ENCODE measurements at regions not wholly inside any gene's neighbourhood (a gene's known extent, or its start where the extent isn't known, plus 50 kb on each side); places are given as distances from the start of the nearest gene placed in this dataset.

DNA sequence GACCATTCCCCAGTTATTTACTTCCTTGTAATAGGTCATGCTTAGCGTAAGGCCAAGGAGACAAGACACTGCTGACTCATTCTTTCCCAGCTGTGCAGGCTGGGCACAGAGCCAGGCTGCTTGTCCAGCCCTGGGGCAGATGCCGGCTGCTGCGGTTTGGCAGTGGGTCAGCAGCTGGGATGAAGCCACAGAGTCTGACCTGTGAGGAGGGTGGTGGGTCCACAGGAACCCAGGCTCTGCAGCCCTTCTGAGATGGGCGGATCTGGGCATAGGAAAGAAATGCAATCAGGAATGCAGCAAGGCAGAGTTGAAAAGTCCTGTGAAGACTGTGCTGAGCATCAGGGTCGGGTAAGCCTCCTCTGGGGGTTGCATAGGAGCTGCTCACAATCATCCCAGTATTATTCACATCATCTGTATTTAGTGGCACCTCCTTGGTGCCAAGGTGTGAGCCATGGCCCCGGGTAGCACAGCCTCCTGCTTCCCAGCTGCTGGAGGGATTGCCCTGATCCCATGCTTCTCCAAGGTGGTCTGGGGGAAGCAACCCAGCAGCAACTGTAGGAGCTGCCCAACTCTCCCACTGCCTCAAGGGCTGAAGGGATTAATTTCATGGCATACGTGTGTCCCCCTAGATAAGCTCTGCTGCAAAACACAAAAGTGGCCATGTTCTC lies 139.0 kb downstream of the DDX1 start:
- Histone ChIP-seq H3K9me3 (ENCODE audit: control insufficient read depth, low read length) (no peaks in the 10 kb centered on the region), H3K36me3 (ENCODE audit: control insufficient read depth, insufficient read depth, low read length, severe bottlenecking) (no peaks in the 10 kb centered on the region), H3K4me1 (ENCODE audit: control insufficient read depth, insufficient read depth, low read length) (peaks cover 32% of the 10 kb centered on the region), H3K4me3 (ENCODE audit: low read length) (no peak overlapping the region), H3K9ac (ENCODE audit: low read length) (no peak overlapping the region), H3K27me3 (replicated peaks; ENCODE audit: control insufficient read depth, insufficient read depth, low read length) (peaks cover 58% of the 10 kb centered on the region)
- peak; percentile 85 for DNase-seq (ENCODE audit: low read depth)

GRCh38 chr2:15731213-15731888 lies 139.7 kb downstream of the DDX1 start:
- Histone ChIP-seq H3K36me3 (ENCODE audit: control insufficient read depth, insufficient read depth, low read length, severe bottlenecking) (no peaks in the 10 kb centered on the region), H3K4me3 (ENCODE audit: low read length) (no peak overlapping the region), H3K27me3 (replicated peaks; ENCODE audit: control insufficient read depth, insufficient read depth, low read length) (peaks cover 57% of the 10 kb centered on the region), H3K9ac (ENCODE audit: low read length) (no peak overlapping the region), H3K9me3 (ENCODE audit: control insufficient read depth, low read length) (no peaks in the 10 kb centered on the region), H3K4me1 (ENCODE audit: control insufficient read depth, insufficient read depth, low read length) (peaks cover 32% of the 10 kb centered on the region)
- no peak for DNase-seq (ENCODE audit: low read depth)

DNA sequence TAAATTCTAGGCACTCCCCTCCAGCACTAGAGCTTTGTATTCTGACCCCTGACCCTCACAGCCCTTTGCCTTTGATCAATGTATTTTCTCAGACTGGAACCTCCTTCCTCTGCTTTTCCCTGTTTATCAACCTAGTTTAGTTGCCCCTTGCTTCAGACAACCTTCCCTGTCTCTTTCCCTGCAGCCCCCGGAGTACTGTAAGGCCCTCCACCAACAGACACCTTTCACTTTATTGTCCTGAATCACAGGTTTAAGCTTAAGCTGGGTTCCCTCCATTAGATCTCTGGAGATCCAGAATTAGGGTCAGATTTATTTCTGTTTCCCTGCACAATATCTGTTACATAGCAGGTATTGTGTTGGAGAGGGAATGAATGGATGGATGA lies 140.2 kb downstream of the DDX1 start:
- H3K4me3 ChIP-seq (ENCODE audit: low read length) = no peak overlapping the region
- DNase-seq (ENCODE audit: low read depth) = no peak
- H3K27me3 ChIP-seq (replicated peaks; ENCODE audit: control insufficient read depth, insufficient read depth, low read length) = peaks cover 58% of the 10 kb centered on the region
- H3K9me3 ChIP-seq (ENCODE audit: control insufficient read depth, low read length) = no peaks in the 10 kb centered on the region
- peaks cover 32% of the 10 kb centered on the region for H3K4me1 ChIP-seq (ENCODE audit: control insufficient read depth, insufficient read depth, low read length)
- H3K9ac ChIP-seq (ENCODE audit: low read length) = no peak overlapping the region
- no peaks in the 10 kb centered on the region for H3K36me3 ChIP-seq (ENCODE audit: control insufficient read depth, insufficient read depth, low read length, severe bottlenecking)

GRCh38 chr2:15732341-15733077 lies 140.8 kb downstream of the DDX1 start:
- H3K4me1 ChIP-seq (ENCODE audit: control insufficient read depth, insufficient read depth, low read length) = peaks cover 32% of the 10 kb centered on the region
- no peak for DNase-seq (ENCODE audit: low read depth)
- no peaks in the 10 kb centered on the region for H3K36me3 ChIP-seq (ENCODE audit: control insufficient read depth, insufficient read depth, low read length, severe bottlenecking)
- H3K9ac ChIP-seq (ENCODE audit: low read length) = no peak overlapping the region
- peaks cover 60% of the 10 kb centered on the region for H3K27me3 ChIP-seq (replicated peaks; ENCODE audit: control insufficient read depth, insufficient read depth, low read length)
- no peak overlapping the region for H3K4me3 ChIP-seq (ENCODE audit: low read length)
- peaks cover 6% of the 10 kb centered on the region for H3K9me3 ChIP-seq (ENCODE audit: control insufficient read depth, low read length)

DNA sequence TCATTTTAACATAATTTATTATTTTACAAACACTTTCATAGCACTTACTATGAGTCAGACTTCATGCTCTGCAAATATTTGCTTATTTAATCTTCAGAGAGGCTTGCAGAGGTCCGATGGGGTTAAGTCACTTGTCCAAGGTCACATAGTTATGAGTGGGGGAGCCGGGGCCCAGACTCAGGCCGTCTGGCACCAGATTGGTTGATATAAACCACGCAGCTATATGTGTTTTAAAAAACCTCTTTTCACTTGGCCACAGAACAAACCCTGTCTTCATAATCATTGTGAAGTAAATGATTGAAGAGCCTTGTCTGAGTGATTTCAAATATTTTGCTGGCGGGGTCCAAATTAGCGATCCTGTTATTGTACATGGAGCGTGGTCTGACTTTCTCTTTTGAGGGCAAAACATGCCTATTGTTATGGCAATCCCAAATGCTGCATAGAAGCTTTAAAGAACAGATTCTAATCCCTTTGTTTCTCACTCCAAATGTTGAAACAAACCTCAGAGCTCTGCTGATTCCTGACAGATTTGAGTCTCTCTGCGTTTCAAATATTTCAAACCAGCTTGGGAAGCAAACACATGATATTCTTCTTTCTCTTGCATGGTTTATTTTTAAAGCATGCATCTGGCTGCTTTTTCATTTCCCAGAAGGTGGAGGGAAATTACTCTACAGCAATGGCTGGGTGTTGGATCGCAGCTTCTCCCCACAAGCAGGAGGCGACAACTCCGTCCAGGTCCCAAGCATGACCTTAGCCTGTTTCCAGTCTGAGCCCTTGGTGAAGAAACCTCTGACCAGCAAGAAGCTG lies 142.4 kb downstream of the DDX1 start:
- H3K27me3 ChIP-seq (replicated peaks; ENCODE audit: control insufficient read depth, insufficient read depth, low read length) = peaks cover 57% of the 10 kb centered on the region
- H3K4me3 ChIP-seq (ENCODE audit: low read length) = peak overlapping the region; percentile 20
- peaks cover 8% of the 10 kb centered on the region for H3K9me3 ChIP-seq (ENCODE audit: control insufficient read depth, low read length)
- H3K36me3 ChIP-seq (ENCODE audit: control insufficient read depth, insufficient read depth, low read length, severe bottlenecking) = no peaks in the 10 kb centered on the region
- no peak overlapping the region for H3K9ac ChIP-seq (ENCODE audit: low read length)
- H3K4me1 ChIP-seq (ENCODE audit: control insufficient read depth, insufficient read depth, low read length) = peaks cover 32% of the 10 kb centered on the region
- peak; percentile 33 for DNase-seq (ENCODE audit: low read depth)

- Histone ChIP-seq H3K27me3 (replicated peaks; ENCODE audit: control insufficient read depth, insufficient read depth, low read length) (peaks cover 56% of the 10 kb centered on the region), H3K4me1 (ENCODE audit: control insufficient read depth, insufficient read depth, low read length) (peaks cover 32% of the 10 kb centered on the region), H3K36me3 (ENCODE audit: control insufficient read depth, insufficient read depth, low read length, severe bottlenecking) (no peaks in the 10 kb centered on the region), H3K9me3 (ENCODE audit: control insufficient read depth, low read length) (peaks cover 10% of the 10 kb centered on the region), H3K9ac (ENCODE audit: low read length) (no peak overlapping the region), H3K4me3 (ENCODE audit: low read length) (no peak overlapping the region)
- no peak for DNase-seq (ENCODE audit: low read depth)
Observed at GRCh38 chr2:15734674-15735483, 143.2 kb downstream of the DDX1 start.

DNA sequence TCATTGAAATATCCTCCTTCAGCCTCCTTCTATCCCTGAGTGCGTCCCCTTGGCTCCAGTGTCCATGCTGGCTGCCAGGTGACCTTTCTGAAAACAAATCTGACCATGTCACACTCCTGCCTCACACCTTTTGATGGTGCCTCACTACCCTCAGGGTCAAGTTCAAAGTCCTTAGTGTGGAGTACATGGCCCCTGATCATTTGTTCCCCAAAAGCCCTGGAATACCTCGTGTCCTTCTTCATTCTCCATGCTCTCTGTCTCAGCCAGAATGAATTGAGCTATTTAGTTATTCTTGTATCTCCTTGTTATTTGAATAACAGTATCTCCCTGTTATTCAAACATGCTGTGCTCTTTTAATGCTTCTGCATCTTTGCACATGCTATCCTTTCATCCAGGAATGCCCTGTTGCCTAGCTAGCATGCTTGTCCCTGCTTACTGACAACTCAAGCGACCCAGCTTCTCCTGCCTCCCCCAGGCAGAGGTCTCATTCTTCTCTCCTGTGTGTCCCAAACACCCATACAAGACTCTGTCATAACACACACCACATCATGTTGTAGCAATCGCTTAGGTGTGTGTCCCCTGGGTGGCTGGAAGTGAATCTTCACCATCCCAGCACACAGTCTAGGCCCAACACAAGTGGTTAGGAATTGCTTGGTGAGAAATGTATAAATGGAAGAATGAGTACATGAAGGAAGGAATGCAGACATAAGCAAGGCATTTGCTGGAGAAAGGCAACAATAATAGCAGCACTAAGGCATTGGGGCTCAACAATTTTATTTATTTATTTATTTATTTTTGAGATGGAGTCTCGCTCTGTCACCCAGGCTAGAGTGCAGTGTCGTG lies 144.0 kb downstream of the DDX1 start:
- Histone ChIP-seq H3K9ac (ENCODE audit: low read length) (no peak overlapping the region), H3K36me3 (ENCODE audit: control insufficient read depth, insufficient read depth, low read length, severe bottlenecking) (no peaks in the 10 kb centered on the region), H3K9me3 (ENCODE audit: control insufficient read depth, low read length) (peaks cover 15% of the 10 kb centered on the region), H3K27me3 (replicated peaks; ENCODE audit: control insufficient read depth, insufficient read depth, low read length) (peaks cover 58% of the 10 kb centered on the region), H3K4me1 (ENCODE audit: control insufficient read depth, insufficient read depth, low read length) (peaks cover 24% of the 10 kb centered on the region), H3K4me3 (ENCODE audit: low read length) (no peak overlapping the region)
- DNase-seq (ENCODE audit: low read depth) = no peak

- H3K9me3 ChIP-seq (ENCODE audit: control insufficient read depth, low read length) = peaks cover 24% of the 10 kb centered on the region
- H3K4me1 ChIP-seq (ENCODE audit: control insufficient read depth, insufficient read depth, low read length) = peaks cover 21% of the 10 kb centered on the region
- H3K4me3 ChIP-seq (ENCODE audit: low read length) = no peak overlapping the region
- H3K36me3 ChIP-seq (ENCODE audit: control insufficient read depth, insufficient read depth, low read length, severe bottlenecking) = no peaks in the 10 kb centered on the region
- DNase-seq (ENCODE audit: low read depth) = no peak
- H3K9ac ChIP-seq (ENCODE audit: low read length) = no peak overlapping the region
- peaks cover 49% of the 10 kb centered on the region for H3K27me3 ChIP-seq (replicated peaks; ENCODE audit: control insufficient read depth, insufficient read depth, low read length)
Observed at GRCh38 chr2:15736396-15737180, 144.9 kb downstream of the DDX1 start.

DNA sequence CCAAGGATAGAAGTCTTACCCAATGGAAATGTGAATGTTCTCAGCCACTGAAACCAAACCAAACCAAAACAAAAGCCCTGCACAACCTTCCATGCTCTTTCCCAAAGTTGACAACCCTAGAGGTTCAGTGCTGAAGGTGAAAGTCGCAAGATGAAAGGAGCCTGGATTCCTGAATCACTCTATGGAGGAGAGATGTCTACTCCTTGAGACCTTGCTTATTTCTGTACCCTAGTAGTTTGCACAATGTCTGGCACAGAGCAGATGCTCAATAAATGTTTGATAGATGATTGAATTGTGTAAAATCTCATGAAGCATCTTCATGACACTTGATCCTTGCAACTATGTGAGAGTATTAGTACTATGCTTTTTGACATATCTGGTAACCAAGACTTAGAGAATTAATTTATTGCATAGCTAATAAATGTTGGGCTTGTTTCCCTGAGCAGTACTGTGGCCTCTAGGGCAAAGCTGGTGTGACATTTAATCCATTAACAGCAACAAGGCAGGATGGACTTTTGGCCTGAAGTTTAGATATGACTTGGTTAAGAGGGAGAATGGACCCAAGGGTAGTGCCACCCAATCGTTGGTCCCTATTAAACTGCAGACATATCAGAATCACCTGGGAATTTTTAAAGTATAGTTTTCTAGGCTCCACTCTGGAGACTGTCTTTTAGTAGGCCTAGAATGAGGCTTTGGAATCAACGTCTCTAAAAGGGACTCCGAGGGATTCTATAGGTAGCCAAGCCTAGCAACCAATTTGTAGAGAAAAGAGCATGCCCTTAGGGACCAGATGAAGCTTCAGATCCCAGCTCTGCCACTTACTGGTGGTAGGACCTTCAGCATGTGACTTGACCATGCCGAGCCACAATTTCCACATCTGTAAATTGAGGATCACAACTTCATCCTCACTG lies 145.9 kb downstream of the DDX1 start:
- Histone ChIP-seq H3K9ac (ENCODE audit: low read length) (no peak overlapping the region), H3K9me3 (ENCODE audit: control insufficient read depth, low read length) (peaks cover 26% of the 10 kb centered on the region), H3K27me3 (replicated peaks; ENCODE audit: control insufficient read depth, insufficient read depth, low read length) (peaks cover 39% of the 10 kb centered on the region), H3K4me3 (ENCODE audit: low read length) (no peak overlapping the region), H3K36me3 (ENCODE audit: control insufficient read depth, insufficient read depth, low read length, severe bottlenecking) (no peaks in the 10 kb centered on the region), H3K4me1 (ENCODE audit: control insufficient read depth, insufficient read depth, low read length) (peaks cover 19% of the 10 kb centered on the region)
- no peak for DNase-seq (ENCODE audit: low read depth)
